Renal cortex interstitium (tissue), 11 donors: ENCODE measurements at regions not wholly inside any gene's neighbourhood (a gene's known extent, or its start where the extent isn't known, plus 50 kb on each side); places are given as distances from the start of the nearest gene placed in this dataset.

Experiments used
- DNase-seq, 11 donors: peaks; one replicate each; pipeline ENCODE4 v3.0.0-alpha.2; 2013; ENCODE audit warnings: low read depth in 9 of 11, low spot score in 4 of 11; ENCODE audit errors: extremely low read depth in 1 of 11

DNA sequence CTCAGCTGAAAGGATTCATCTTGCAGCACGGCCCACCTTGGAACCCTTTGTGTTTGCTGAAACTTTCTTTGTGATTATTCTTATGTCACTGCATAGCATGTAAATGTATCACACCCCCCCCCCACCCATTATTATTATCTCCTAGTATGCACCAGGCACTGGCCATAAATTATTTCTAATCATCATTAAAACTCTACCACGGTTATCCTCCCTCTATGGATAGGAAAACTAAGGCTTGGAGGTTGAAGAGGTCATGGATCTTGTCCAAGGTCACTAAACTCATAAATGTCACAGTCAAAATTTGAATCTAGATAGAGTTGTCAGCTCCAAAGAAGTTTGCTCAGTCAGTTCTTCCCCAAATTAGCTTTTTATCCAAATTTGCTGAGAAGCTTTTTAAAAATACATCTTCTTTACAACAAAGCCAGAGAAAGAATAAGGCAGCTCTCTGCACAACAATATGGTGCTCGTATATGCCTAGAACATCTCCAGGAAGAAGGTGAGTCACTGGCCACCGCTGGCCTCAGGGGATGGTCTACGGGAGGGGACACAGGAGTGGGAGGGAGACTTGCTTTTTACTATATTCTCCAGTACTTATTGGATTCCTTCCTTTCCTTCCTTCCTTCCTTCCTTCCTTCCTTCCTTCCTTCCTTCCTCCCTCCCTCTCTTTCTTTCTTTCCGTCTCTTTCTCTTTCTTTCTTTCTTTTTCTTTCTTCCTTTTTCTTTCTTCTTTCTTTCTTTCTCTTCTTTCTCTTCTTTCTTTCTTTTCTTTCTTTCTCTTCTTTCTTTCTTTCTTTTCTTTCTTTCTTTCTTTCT lies 134.5 kb downstream of the VEGFA start:
- no peak for DNase-seq

DNA sequence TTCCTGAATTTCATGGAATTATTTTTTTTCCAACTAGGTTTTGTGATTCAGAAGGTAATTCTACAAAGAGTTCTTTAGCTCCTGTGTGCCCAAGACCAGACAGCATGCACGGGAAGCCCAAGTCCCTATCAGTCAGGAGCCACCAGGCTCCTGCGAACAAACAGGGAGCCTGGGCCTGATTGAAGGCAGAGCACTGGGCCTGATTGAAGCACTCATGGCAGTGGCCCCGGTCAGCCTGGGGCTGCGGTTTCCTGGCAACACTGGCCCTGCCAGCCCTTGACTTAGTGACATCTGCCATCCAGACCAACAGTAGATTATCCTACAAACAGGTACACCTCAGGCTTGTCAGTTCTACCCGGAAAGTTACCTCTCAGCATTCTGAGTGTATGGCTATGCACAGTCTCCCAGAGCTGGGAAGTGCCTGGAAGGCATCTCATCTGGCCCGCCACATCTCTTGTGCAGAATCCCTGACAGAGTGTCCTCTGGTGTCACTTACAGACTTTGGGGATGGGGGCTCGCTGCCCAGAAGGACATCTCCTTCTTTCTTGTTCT lies 133.8 kb downstream of the VEGFA start:
- no peak for DNase-seq

DNA sequence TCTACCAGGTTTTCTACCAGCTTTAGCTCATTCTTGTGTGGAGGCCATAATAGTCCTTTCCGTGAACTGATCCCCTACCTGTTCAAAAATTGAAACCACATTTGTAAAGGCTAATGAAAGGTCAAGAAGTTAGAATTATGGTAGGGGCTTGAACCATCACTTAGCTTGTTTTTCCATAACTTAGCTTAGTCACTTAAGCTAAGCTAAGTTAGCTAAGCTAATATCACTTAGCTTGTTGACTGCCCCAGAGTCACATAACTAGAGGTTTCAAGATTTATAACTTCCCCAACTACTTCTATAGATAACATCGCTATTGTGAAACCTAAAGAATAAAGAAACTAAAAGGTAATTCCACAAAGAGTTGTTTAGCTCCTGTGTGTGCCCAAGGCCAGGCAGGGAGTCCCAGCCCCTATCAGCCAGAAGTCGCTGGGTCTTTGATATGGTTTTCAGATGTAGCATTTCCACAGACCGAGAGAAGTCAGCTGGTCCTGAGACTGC lies 131.8 kb downstream of the VEGFA start:
- no peak for DNase-seq

DNA sequence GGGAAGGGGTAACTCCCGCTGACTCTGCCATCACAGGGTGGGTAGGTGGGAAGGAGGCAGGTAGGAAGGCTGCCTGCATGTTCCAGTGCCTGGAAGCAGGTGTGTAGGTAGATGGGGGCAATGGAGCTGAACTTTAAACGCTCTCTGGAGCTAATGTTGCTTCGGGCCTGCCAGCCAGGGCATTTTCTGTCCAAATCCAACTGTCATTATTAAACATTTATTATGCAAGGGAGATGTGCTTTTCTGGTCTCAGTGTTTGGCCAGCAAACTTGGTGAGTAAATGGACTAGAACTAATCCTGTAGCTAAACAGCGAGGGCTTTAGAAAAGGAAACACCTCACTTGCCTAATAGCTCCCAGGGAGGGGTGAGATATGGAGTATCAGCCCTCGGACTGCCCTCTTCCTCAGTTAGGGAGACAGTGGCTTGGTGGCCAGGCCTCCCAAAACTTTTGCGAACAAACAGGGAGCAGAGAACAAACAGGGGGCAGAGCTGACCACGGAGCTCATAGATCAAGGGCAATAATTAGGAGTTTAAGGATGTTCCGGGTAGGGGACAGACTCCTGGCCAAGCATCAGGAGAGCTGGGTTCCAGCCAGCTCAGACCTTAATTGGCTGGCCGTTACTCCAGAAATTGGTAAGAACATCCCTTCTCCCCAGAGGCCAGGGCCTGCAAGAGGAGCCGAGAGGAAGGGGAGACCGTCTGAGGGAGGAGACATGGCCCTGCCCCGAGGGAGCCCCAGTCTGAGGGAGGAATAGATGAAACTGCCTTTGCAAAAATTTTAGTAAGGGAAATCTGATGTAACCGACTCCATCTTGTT lies 131.1 kb downstream of the VEGFA start:
- DNase-seq, result no peak

DNA sequence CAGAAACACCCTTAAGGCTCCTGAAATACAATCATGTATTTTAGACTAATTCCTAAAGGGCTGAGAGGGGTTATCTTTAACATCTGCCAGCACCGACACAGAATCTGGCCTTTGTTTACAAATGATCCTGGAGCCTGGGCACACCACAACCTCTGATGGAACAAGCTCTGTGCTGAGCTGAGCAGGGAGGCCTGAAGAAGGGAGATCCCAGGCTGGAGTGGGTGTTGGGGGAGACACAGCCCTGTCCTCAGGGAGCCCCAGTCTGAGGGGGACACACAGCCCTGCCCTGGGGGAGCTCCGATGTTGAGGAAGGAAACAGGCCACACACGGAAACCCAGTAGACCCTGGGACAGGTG lies 130.5 kb downstream of the VEGFA start:
- no peak for DNase-seq

DNA sequence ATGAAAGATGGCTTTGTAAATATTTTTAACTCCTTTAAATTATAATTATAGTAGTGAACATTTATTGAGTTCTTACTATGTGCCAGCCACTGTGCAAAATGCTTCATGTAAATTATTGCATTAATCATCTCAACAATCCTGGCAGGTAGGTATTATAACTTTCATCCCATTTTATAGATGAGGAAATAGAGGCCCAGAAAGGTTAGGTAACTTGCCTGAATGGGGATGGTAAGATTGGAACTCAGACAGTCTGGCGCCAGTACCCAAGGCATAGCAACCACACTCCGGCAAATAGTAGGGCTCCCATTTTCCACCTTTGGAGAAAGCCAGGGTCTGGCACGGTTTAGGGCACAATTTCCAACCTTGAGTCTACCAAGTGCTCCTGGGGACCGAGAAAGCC lies 129.8 kb downstream of the VEGFA start:
- no peak for DNase-seq

DNA sequence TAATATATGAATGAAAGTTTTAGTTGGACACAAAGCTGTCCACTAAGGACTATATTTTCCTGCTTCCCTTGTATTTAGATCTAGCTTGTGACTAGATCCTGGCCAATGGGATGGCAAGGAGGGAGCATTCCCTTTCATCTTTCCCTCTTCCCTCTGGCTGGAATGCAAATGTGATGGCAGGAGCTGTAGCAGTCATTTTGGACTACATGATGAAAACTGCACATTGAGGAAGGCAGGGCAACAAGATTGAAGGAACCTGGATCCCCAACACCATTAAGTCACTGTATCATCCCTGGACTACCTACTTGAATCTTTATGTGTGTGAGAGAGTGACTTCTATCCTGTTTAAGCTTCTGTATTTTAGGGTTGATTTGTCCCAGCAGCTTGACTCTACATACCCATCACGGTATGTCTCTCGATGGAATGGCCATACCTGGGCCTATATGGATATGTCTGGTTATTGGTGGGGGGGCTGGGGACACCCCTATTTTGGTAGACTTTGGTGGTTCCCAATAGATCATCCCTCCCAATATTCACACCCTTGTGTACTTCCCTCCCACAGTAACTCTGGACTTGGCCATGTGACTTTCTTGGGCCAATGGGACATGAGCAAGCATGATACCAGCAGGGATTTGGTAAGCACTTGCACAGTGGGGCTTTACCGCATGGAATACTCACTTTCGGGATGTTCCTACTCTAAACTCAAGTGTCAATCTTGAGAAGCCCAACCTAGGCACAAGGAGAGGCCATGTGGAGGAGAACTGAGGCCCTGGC lies 128.5 kb downstream of the VEGFA start:
- no peak for DNase-seq

DNA sequence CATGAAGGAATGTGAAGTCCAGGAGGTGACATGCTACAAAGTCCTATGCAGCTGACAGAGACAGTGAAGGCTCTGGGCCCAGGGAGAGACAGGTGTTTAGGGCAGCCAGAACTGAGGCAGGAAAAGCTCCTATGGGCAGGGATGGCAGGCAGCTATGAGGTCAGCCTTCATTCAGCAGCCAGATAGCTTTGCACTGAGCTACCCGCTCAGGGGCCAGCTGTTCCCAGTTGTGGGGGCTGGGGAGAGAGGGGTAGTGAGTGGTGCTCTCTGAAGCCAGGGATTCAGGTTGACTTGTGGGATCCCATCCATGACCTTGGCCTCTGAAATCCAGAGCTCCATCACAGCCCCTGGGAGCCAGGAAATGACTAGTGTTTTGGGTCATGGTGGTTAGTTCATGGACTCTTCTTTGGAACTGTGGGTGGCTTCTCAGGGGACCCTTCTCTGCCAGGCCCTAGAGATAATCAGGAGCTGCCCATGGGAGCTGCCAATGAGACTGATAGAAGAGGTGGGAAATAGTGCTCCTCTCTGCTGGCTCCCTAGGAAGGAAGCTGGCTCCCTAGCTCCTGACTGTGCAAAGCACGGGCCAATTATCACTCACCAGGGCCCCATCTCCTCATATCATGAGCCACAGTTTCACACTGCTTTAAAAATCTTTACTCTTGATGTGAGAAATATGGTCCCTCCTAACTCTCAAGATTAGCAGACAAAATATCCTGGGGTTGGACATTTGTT lies 127.7 kb downstream of the VEGFA start:
- no peak for DNase-seq

DNA sequence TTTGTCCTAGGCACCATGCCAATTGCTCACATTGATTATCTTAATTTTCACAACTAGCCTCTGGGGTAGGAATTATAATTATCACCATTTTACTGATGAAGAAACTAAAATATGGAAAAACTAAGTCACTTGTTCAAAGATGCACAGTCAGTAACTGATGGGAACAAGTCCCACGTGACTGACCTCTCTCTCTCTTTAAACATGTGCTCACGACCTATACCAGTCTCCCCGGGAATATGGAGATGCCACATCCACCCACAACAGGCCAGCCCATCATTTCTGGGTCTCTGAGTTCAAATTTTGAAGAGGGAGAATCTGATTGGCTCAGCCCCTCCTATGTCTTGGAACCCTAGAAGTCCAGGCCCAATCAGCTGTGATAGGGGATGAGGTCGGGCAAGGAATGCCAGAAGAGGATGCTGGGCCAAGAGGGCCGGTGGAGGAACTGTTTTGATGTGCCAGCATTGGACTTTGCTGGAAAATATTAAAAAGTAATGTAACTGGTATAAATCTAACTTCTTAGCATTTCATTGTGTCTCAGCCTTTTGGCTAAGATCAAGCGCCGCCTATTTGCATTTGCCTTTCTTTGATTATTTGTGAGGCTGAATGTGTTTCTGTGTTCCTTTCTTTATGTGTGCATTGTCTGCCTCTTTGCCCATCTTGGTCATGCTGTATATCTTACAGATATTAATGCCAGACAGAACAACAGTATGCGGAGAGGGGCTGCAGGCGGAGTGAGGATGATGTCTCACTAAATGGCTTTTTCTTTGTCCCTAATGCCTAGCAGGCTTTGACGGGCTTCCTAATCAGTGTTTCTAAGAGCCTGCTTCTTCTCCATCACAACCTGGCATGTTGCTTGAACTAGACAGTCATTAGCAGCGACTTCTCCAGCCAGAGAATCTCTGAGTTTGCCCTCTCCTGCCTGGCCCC lies 126.6 kb downstream of the VEGFA start:
- no peak for DNase-seq

DNA sequence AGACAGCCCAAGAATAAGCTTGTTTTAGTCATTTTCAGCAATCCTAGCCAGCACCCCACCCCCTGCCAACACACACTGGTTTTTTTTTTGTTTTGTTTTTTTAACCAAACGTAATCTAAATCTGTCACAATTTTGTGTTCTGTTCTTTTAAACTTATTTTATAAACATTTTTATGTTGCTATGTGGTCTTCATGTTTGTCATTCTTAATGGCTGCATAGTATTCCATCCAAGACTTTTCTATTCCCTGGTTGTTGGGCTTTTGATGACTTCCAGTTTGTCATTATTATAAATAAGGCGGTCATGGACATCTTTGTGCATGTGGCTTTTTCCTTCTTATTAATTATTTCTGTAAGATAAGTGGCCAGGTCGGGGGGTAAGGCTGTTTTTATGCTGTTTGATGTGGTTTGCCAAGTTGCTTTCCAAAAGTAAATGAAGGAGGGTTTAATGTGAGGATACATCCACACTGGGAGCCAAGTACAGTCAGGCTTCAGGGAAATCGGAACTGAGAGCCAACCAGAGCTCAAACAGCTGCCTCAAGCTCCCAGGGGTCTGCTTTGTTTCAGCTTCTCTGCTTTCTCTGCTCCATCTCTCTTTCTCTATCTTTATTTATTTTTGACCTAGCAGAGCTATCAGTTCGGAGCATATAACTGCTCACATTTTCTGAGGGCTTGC lies 125.8 kb downstream of the VEGFA start:
- DNase-seq, result no peak

DNA sequence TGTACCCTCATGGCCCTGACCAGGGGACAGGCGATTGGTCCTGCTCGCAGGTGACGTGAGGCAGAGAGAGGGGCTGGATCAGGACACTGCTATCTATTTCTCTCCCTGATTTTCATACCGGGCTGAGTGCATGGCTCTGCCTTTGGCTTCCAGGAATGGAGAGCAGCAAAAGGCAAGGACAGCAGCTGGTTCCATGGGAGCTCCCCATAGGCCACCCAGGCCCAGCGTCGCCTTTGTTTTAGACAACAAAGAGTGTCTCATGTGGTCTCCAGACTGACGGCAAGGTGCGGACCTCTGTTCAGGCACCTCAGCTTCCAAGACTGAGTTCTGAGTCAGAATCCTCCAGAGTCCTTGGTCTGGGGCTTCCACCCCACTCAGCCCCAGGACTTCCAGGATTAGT lies 123.1 kb downstream of the VEGFA start:
- no peak for DNase-seq

DNA sequence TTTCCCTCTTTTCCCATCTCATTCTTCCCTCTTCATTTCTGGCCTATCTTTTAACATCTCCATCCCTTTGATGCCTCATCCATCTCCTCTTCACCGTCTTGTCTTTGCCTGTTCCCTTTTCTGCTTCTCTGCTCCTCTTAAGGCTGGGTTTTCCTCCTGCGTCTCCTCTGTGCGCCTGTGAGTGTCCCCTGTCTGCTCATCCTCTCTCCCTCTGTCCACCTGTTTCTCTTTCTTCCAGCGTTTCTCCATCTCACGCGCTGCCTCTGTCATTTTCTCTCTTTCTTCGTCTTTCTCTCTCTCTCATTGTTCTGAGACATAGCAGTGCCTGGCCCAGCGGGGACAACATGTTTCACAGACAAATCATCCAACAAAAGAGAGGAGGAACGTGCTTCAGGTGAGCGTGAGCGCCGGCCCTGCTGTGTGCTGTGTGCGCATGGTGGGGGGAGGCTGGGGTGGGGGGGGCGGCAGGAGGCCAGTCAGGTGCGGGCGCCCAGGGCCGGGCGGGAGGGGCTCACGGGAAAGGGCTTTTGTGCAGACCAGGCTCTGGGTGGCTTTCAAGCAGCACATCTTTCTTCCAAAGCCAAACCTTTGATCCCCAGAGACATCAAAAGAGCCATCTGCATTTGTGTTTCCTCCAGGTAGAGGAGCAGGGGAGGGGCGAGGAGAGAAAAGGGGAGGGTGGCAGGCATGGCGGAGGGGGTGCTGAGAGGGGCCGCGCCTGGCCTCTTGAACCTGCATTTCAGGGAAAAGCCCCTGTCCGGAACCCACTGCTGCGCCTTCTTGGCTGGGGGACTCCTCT lies 121.3 kb downstream of the VEGFA start:
- no peak for DNase-seq

DNA sequence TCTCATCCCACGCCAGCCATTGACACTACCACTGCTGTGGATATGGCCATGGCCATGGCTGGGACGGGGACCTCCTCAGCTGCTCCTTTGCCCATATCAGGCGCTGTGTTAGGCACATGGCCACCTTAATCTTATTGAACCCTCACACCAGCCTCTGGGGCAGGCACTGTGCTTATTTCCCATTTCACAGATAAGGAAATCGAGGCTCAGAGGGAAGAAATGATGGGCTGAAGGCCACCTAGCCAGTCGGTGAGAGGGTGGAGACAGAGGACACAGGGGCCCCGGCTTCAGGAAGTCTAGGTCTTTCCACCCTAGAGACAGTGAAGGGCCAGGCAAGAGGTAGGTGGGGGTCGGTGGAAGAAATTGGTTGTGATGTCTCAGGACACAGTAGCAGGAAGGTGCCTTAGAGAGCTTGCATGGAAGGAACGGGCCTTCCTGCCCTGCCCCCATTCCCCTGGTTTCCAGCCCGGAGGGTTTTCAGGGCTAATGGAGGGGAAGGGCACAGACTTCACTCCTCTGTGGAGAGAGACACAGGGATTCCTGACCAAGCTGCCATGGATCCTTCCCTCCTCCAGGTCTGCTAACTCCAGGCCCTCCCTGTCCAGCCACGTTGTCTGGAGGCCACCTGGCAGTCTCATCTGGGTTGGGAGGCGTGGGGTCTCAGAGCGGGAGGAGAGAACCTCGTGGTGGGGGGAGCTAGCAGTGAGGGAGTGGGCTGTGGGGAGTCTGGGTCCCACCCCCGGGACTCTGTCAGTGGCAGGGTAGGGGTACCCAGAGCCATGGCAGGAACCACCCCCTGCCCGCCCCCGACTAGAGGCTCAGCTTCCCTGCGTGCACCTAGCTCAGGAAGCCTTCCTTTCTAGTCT lies 120.4 kb downstream of the VEGFA start:
- DNase-seq, result no peak

DNA sequence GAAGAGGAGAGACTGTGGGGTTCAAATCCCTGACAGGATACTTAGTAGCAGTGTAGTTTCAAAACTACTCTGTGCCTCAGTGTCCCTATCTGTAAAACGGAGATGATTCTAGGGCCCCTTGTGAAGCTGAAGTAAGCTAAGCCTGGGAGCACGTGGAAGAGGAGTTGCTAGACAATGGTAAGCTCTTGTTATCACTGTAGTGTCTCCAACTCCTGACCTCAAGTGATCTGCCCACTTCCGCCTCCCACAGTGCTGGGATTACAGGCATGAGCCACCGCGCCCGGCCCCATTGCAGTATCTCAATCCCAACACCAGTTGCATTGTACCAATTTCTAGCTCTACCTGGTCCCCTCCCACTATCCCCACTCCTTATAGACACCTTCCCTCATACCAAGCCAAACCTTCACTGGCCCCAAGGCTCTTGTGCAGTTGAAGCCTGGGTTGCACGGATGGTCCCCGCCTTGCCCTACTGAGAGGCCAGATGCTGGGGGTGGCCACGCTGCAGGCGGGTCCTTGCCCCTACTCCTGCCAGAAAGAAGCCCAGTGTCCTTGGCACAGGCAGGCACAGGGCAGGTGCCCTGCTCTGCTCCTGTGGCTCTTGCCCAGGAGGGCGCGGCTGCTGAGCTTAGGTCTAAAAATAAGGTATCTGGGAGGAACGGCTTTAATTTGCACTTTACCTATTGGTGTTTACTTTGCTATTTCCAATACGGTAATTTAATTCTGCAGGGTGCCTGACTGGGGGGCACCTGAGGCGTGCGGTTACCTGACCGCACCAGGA lies 118.1 kb downstream of the VEGFA start:
- DNase-seq, result no peak

DNA sequence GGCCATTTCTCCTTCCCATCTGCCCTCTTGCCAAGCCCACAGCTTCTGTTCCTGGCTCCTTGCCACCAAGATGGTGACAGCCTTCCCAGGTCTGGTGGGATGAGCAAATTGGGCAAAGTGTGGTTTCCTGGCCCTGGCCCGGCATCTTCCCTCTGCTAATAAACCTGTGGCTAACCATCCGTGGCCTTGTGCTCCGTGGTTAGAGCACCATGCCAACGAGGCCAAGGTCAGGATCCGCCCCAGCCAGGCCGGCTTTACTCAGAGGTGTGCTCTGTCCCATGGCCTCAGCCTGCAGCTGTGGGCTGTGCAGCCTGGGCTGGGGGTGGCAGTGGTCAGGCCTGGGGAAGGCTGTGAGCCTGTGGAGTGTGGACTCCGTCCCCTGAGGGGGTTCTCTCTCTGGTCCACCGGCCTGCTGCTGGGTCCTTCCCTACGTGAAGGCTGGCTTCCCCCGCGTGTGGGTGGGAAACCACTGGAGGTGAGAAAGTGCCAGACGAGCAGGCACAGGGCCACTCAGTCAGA lies 117.4 kb downstream of the VEGFA start:
- DNase-seq, result no peak
